ENCODE measurements at regions not wholly inside any gene's neighbourhood (a gene's known extent, or its start where the extent isn't known, plus 50 kb on each side); places are given as distances from the start of the nearest gene placed in this dataset.

- no peak for TF ChIP-seq ZNF396 (CRISPR knock-in tag; IDR thresholded peaks at IDR 0.05; ENCODE audit: borderline replicate concordance)
- no peak for TF ChIP-seq RELA (CRISPR knock-in tag; IDR thresholded peaks at IDR 0.05; ENCODE audit: borderline replicate concordance)
- no peak for TF ChIP-seq CTCF (IDR thresholded peaks at IDR 0.05)
- no peak for TF ChIP-seq TCF7 (CRISPR knock-in tag; IDR thresholded peaks at IDR 0.05; ENCODE audit: low read depth)
- TF ChIP-seq ZNF263 (CRISPR knock-in tag; IDR thresholded peaks at IDR 0.05; ENCODE audit: low read depth) = no peak
- TF ChIP-seq HMGA2 (CRISPR knock-in tag; IDR thresholded peaks at IDR 0.05) = no peak
- no peak for TF ChIP-seq AR (CRISPR knock-in tag; IDR thresholded peaks at IDR 0.05)
- no peak for TF ChIP-seq ZNF121 (CRISPR knock-in tag; IDR thresholded peaks at IDR 0.05)
- TF ChIP-seq NR2C2 (CRISPR knock-in tag; IDR thresholded peaks at IDR 0.05) = no peak
- TF ChIP-seq FOXJ3 (CRISPR knock-in tag; IDR thresholded peaks at IDR 0.05; ENCODE audit: borderline replicate concordance) = no peak
- no peak for TF ChIP-seq JUN (CRISPR knock-in tag; IDR thresholded peaks at IDR 0.05)
- TF ChIP-seq IRF2 (CRISPR knock-in tag; IDR thresholded peaks at IDR 0.05; ENCODE audit: borderline replicate concordance, low read depth) = no peak
- TF ChIP-seq SMAD4 (CRISPR knock-in tag; IDR thresholded peaks at IDR 0.05) = no peak
- no peak for TF ChIP-seq SOX15 (CRISPR knock-in tag; IDR thresholded peaks at IDR 0.05)
These were observed 224.7 kb downstream of the PPP1R3A start for GRCh38 chr7:113694149-113694548.

All from WTC11 (cell line).